ENCODE measurements at regions not wholly inside any gene's neighbourhood (a gene's known extent, or its start where the extent isn't known, plus 50 kb on each side); places are given as distances from the start of the nearest gene placed in this dataset.

DNA sequence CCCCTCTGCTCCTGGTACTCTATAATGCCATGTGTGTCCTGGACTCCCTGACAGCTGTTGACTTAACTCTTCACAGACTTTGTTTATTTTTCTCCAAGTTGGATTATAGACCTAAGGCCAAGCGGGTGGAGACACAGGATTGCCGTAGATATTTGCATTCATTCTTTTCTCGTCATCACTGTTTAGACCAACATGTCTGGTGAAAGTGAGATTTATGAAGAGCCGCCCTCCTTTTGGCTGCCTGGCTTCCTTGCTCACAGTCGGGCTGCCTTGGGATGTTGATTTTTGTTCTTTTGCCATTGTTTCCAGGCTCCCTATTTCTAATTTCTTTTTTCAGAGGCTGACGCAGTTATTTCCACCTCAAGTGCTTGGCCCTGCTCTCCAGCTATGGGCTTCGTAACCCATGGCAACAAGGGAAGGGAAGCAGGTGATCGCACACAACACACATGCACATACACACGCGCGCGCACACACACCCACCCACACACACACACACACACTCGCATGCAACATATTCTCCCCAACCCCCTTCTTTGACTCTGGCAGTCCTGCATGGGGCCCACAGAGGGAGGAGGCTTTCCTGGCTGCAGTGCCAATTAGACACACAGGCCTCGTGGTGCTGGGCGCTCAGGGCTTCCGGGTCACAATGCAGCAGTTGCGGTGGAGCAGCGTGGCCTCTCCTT lies 296.5 kb downstream of the MTX2 start:
- no peak for TF ChIP-seq CSRNP3 (CRISPR knock-in tag; IDR thresholded peaks at IDR 0.05)
- TF ChIP-seq, protein P1, sequence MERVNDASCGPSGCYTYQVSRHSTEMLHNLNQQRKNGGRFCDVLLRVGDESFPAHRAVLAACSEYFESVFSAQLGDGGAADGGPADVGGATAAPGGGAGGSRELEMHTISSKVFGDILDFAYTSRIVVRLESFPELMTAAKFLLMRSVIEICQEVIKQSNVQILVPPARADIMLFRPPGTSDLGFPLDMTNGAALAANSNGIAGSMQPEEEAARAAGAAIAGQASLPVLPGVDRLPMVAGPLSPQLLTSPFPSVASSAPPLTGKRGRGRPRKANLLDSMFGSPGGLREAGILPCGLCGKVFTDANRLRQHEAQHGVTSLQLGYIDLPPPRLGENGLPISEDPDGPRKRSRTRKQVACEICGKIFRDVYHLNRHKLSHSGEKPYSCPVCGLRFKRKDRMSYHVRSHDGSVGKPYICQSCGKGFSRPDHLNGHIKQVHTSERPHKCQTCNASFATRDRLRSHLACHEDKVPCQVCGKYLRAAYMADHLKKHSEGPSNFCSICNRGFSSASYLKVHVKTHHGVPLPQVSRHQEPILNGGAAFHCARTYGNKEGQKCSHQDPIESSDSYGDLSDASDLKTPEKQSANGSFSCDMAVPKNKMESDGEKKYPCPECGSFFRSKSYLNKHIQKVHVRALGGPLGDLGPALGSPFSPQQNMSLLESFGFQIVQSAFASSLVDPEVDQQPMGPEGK (CRISPR knock-in tag; IDR thresholded peaks at IDR 0.05; ENCODE audit: borderline replicate concordance), result no peak
- no peak for TF ChIP-seq PPARA (CRISPR knock-in tag; IDR thresholded peaks at IDR 0.05; ENCODE audit: borderline replicate concordance)
- TF ChIP-seq ZFP30 (CRISPR knock-in tag; IDR thresholded peaks at IDR 0.05), result no peak
- TF ChIP-seq ZC3H10 (CRISPR knock-in tag; IDR thresholded peaks at IDR 0.05), result no peak
- TF ChIP-seq, protein P2, sequence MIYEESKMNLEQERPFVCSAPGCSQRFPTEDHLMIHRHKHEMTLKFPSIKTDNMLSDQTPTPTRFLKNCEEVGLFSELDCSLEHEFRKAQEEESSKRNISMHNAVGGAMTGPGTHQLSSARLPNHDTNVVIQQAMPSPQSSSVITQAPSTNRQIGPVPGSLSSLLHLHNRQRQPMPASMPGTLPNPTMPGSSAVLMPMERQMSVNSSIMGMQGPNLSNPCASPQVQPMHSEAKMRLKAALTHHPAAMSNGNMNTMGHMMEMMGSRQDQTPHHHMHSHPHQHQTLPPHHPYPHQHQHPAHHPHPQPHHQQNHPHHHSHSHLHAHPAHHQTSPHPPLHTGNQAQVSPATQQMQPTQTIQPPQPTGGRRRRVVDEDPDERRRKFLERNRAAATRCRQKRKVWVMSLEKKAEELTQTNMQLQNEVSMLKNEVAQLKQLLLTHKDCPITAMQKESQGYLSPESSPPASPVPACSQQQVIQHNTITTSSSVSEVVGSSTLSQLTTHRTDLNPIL (CRISPR knock-in tag; IDR thresholded peaks at IDR 0.05; ENCODE audit: low read depth), result no peak
- TF ChIP-seq ESRRG (CRISPR knock-in tag; IDR thresholded peaks at IDR 0.05), result no peak
- no peak for TF ChIP-seq ZFP3 (CRISPR knock-in tag; IDR thresholded peaks at IDR 0.05)
- TF ChIP-seq ZNF70 (CRISPR knock-in tag; IDR thresholded peaks at IDR 0.05), result no peak
- no peak for TF ChIP-seq TCF4 (CRISPR knock-in tag; IDR thresholded peaks at IDR 0.05; ENCODE audit: borderline replicate concordance)
